IPS DF 6.9 (cell line): ENCODE measurements at regions not wholly inside any gene's neighbourhood (a gene's known extent, or its start where the extent isn't known, plus 50 kb on each side); places are given as distances from the start of the nearest gene placed in this dataset.
"Not testable (repeated sequence)": the region's sequence is repeated elsewhere in the genome, so short reads cannot be mapped to it uniquely, and the experiment has no call there.

Experiments used
- DNase-seq: peaks from one replicate; pipeline ENCODE4 v3.0.0-alpha.2; 2013; ENCODE audit warnings: low read depth, low spot score
- H3K27ac ChIP-seq: one replicate; pipeline ENCODE4 v1.5.1; 2013; ENCODE audit warnings: low read length, control low read depth
- H3K27me3 ChIP-seq: 2 replicates; pipeline ENCODE4 v1.6.1; 2013; ENCODE audit warnings: mild to moderate bottlenecking, low read length; ENCODE audit not compliant: control insufficient read depth, insufficient read depth
- H3K36me3 ChIP-seq: 2 replicates; pipeline ENCODE4 v1.6.1; 2013; ENCODE audit warnings: low read length; ENCODE audit not compliant: control insufficient read depth, insufficient read depth
- H3K4me1 ChIP-seq: 2 replicates; pipeline ENCODE4 v1.6.1; 2013; ENCODE audit warnings: low read length; ENCODE audit not compliant: control insufficient read depth, insufficient read depth
- H3K4me3 ChIP-seq: 2 replicates; pipeline ENCODE4 v1.5.1; 2013; ENCODE audit warnings: mild to moderate bottlenecking, low read length
- H3K9me3 ChIP-seq: 2 replicates; pipeline ENCODE4 v1.6.1; 2013; ENCODE audit warnings: low read length, inconsistent platforms; ENCODE audit not compliant: control insufficient read depth, insufficient read depth
- WGBS: extraction: QIAGEN DNeasy Blood & Tissue Kit; methylation state at CpG from one replicate; pipeline ENCODE4 v1.1.7; 2013; ENCODE audit warnings: mixed read lengths, missing lambda C conversion rate; ENCODE audit not compliant: insufficient read length, insufficient coverage; 5-methylcytosine and 5-hydroxymethylcytosine counted together

GRCh38 chr1:238429703-238430102, 539.0 kb upstream of the ZP4 start:
- H3K27me3 ChIP-seq, H3K36me3 ChIP-seq, H3K27ac ChIP-seq, H3K4me1 ChIP-seq, H3K9me3 ChIP-seq, H3K4me3 ChIP-seq, DNase-seq: not testable (repeated sequence)
- WGBS = no CpG with 5 or more reads among the region's 2 CpGs

- no CpG with 5 or more reads among the region's 3 CpGs for WGBS
- Histone ChIP-seq H3K4me1 (no peaks in the 10 kb centered on the region), H3K27me3 (no peaks in the 10 kb centered on the region), H3K27ac (no peak overlapping the region), H3K4me3 (no peak overlapping the region), H3K9me3 (no peaks in the 10 kb centered on the region), H3K36me3 (no peaks in the 10 kb centered on the region)
- DNase-seq = no peak
These were observed 528.5 kb upstream of the ZP4 start for GRCh38 chr1:238419209-238419608.

GRCh38 chr1:238409932-238410331, 519.2 kb upstream of the ZP4 start:
- Histone ChIP-seq H3K27ac (no peak overlapping the region), H3K27me3 (no peaks in the 10 kb centered on the region), H3K4me3 (no peak overlapping the region), H3K4me1 (no peaks in the 10 kb centered on the region), H3K36me3 (no peaks in the 10 kb centered on the region), H3K9me3 (no peaks in the 10 kb centered on the region)
- no CpG with 5 or more reads among the region's 5 CpGs for WGBS
- no peak for DNase-seq

GRCh38 chr1:238409191-238409850, 518.6 kb upstream of the ZP4 start:
- Histone ChIP-seq H3K4me3 (no peak overlapping the region), H3K4me1 (no peaks in the 10 kb centered on the region), H3K36me3 (no peaks in the 10 kb centered on the region), H3K27me3 (no peaks in the 10 kb centered on the region), H3K27ac (no peak overlapping the region), H3K9me3 (no peaks in the 10 kb centered on the region)
- no peak for DNase-seq
- no CpG with 5 or more reads among the region's 3 CpGs for WGBS

GRCh38 chr1:238408737-238409136, 518.0 kb upstream of the ZP4 start:
- no peak for DNase-seq
- no peaks in the 10 kb centered on the region for H3K27me3 ChIP-seq
- H3K4me1 ChIP-seq = no peaks in the 10 kb centered on the region
- H3K4me3 ChIP-seq = no peak overlapping the region
- H3K36me3 ChIP-seq = no peaks in the 10 kb centered on the region
- WGBS = no CpG with 5 or more reads among the region's 3 CpGs
- no peaks in the 10 kb centered on the region for H3K9me3 ChIP-seq
- no peak overlapping the region for H3K27ac ChIP-seq

- Histone ChIP-seq H3K9me3 (no peaks in the 10 kb centered on the region), H3K27me3 (no peaks in the 10 kb centered on the region), H3K4me3 (no peak overlapping the region), H3K36me3 (no peaks in the 10 kb centered on the region), H3K4me1 (no peaks in the 10 kb centered on the region), H3K27ac (no peak overlapping the region)
- no CpG with 5 or more reads among the region's 3 CpGs for WGBS
- no peak for DNase-seq
These were observed 515.6 kb upstream of the ZP4 start for GRCh38 chr1:238406098-238406860.

GRCh38 chr1:238404921-238405320, 514.2 kb upstream of the ZP4 start:
- no CpG with 5 or more reads among the region's 2 CpGs for WGBS
- H3K9me3 ChIP-seq = no peaks in the 10 kb centered on the region

GRCh38 chr1:238404481-238404880, 513.8 kb upstream of the ZP4 start:
- Histone ChIP-seq H3K9me3 (no peaks in the 10 kb centered on the region), H3K27ac (no peak overlapping the region), H3K36me3 (no peaks in the 10 kb centered on the region), H3K27me3 (no peaks in the 10 kb centered on the region), H3K4me3 (no peak overlapping the region), H3K4me1 (no peaks in the 10 kb centered on the region)
- no peak for DNase-seq
- WGBS = no CpG with 5 or more reads among the region's 1 CpG

More at GRCh38 chr1:238404921-238405320, 514.2 kb upstream of the ZP4 start:
- H3K27me3 ChIP-seq = no peaks in the 10 kb centered on the region
- no peaks in the 10 kb centered on the region for H3K4me1 ChIP-seq
- H3K4me3 ChIP-seq = no peak overlapping the region
- no peak for DNase-seq
- no peaks in the 10 kb centered on the region for H3K36me3 ChIP-seq
- H3K27ac ChIP-seq = no peak overlapping the region

- no peaks in the 10 kb centered on the region for H3K9me3 ChIP-seq
- no peak for DNase-seq
- H3K4me3 ChIP-seq = no peak overlapping the region
- no peaks in the 10 kb centered on the region for H3K4me1 ChIP-seq
- H3K36me3 ChIP-seq = no peaks in the 10 kb centered on the region
- no CpG with 5 or more reads among the region's 4 CpGs for WGBS
- H3K27me3 ChIP-seq = no peaks in the 10 kb centered on the region
- no peak overlapping the region for H3K27ac ChIP-seq
These were observed 510.4 kb upstream of the ZP4 start for GRCh38 chr1:238401144-238401543.

- no peak for DNase-seq
- H3K4me3 ChIP-seq = no peak overlapping the region
- WGBS = no CpG with 5 or more reads among the region's 4 CpGs
- H3K27ac ChIP-seq = no peak overlapping the region
- no peaks in the 10 kb centered on the region for H3K4me1 ChIP-seq
- H3K9me3 ChIP-seq = no peaks in the 10 kb centered on the region
- no peaks in the 10 kb centered on the region for H3K36me3 ChIP-seq
- H3K27me3 ChIP-seq = no peaks in the 10 kb centered on the region
These were observed 508.8 kb upstream of the ZP4 start for GRCh38 chr1:238399558-238399957.

- no peaks in the 10 kb centered on the region for H3K27me3 ChIP-seq
- no peaks in the 10 kb centered on the region for H3K9me3 ChIP-seq
- no peak overlapping the region for H3K4me3 ChIP-seq
- H3K36me3 ChIP-seq = no peaks in the 10 kb centered on the region
- H3K27ac ChIP-seq = no peak overlapping the region
- H3K4me1 ChIP-seq = no peaks in the 10 kb centered on the region
- no peak for DNase-seq
These were observed 505.4 kb upstream of the ZP4 start for GRCh38 chr1:238396140-238396539.
